ENCODE measurements at regions not wholly inside any gene's neighbourhood (a gene's known extent, or its start where the extent isn't known, plus 50 kb on each side); places are given as distances from the start of the nearest gene placed in this dataset.

DNA sequence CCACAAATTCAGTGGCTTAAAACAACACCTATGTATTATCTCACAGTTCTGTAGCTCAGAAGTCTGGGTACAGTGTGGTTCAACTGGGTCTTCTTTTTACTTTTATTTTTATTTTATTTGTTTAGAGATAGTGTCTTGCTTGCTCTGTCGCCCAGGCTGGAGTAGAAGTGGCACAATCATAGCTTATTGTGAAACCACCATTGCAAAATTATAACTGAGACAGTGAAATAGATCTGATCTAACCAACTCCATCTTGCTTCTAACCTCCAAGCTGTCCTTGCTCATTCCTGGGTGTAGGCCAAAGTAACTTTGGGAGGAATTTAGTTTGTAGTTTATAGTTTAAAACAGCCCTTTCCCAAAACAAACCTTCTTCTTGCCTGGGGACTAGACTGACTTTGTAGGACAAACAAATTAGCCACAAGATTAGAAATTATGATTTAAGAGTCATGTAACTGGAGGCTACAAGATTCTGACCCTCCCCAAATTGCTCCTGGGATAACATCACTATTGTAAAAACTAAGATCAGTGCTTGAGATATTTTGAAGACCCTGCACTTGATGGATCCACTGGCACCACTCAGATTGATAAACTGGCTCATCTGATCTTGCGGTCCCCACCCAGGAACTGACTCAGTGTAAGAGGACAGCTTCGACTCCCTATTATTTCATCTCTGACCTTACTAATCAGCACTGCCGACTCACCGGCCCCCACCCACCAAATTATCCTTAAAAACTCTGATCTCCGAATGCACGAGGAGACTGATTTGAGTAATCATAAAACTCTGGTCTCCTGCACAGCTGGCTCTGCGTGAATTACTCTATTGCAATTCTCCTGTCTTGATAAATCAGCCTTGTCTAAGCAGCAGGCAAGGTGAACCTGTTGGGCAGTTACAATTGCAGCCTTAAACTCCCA, 193.4 kb upstream of the CDYL start:
- DNase-seq: no peak

DNA sequence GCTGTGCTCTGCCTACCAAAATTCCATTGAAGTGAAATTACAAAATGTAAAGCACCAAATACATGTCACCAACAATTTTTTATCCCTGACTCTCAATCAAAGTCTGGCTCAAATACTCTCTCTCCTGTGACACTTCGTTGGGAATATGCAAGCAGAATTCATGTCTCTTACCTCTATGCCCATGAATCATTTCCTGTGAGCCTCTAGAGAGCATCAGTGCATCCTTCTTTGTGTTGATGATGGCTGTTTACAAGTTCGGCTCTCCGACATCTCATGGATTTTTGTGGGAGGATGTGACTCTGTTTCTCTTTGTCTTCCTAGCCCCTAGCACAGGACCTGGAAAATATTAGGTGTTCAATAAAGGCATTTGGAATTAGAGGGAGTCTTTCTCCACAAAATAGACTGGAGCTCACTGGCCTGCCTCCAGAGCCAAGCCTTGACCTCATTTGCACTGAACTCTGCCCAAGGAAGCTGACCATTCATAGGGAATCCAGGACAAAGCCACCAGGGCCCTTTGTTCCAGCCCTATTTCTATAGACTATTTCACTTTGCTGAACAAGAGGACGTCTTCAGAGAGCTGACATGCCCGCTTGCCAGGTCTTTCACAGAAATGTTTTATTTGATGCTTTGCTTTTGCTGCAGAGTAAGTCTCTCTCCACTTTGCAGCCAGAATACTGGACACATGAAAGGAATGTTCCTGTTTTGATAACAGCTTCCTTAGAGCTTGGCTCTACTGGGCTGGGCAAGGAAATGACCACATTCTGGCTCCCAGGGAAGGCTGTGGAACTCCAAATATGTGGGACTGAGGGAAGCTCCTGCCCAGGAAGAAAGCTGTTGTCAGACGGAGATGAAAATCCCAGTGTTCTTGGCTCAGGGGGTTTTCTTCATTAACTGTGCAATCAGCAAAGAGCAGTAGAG, 194.5 kb upstream of the CDYL start:
- no peak for DNase-seq

DNA sequence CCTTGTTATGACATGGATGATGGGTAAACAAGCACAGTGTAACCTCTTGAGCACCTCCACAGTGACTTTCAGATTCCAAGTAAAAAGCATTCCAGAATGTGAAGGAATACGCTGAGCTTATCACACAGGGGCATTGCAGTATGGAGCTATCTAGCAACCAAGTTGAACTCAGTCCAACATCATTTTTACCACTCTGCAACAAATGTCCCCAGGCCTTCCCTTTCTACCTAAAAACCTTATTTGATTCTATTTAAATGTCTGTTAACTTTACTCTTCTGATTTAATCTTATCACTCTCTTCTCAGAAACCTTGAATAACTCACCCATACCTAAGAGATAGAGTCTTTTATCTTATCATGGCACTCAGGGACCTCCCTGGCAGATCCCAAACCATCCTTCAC, 195.8 kb upstream of the CDYL start:
- DNase-seq: no peak

DNA sequence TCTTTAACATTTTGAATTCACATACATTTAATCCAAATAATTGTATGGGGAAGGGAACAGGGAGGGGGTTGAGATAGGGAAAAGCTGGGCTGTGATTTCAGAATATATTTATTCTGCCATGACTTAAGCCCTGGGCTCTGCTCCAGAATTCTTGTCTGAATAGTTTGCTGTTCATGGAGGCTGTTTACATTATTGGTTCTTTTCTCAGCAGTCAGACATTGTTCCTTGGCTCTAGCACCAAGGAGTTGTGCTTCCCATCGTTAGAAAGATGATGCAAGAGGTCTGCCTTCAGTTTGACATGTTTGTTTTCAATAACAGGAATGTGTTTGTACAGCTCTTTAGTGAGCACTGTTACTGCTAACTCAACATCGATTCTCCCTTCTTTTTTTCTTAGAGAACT, 198.8 kb upstream of the CDYL start:
- no peak for DNase-seq

DNA sequence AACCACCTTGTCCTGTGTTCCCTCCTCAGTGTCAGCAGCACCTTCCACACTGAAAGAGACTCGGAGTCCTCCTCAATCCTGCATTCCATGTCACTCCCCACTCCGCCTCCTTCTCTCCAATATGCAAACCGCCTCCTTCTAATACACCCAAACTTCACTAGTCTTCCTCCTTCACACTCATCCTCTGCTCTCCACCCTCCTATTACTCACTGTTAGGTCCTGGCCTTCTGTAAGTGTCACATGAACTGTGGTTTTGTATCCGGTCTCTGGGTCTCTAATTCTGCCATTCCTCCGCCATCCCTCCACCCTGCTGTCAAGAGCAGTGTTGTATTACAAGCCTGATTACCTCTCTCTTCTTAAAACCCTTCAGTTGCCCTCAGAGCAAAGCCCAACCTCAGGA, 200.5 kb upstream of the CDYL start:
- DNase-seq: no peak

DNA sequence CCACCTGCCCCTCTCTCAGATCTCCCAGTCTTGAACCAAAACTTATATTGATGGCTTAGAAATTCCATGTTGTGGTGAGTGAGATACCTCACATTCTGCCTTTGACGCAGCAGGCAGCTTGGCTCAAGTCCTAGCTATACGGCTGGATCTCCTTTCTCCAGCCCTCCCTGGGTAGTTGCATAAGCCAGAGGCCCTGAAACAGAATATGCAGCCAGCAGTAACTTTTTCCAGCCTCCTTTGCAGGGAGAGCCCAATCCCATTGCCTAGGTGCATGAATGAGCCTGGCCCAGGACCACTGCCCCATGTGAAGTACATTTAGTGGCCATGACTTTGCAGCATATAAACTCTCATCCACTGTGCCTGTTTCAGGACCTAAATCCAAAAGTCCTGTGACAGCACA, 202.2 kb upstream of the CDYL start:
- no peak for DNase-seq

DNA sequence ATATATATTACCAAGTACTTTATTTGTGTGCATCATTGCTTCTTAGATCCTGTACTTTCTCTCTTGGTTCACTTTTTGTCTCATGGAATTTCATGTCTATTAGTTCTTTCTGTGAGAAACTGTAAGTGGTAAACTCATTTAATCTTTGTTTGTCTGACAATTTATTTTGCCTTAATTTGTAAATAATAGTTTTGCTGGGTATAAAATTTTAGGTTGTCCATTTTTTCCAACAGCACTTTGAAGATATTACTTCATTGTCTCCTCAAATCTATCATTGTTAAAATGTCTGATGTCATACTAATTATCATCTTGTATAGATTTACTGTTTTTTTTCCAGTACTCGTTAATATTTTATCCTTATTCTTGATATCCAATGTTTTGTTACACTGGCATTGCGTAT, 205.2 kb upstream of the CDYL start:
- no peak for DNase-seq

DNA sequence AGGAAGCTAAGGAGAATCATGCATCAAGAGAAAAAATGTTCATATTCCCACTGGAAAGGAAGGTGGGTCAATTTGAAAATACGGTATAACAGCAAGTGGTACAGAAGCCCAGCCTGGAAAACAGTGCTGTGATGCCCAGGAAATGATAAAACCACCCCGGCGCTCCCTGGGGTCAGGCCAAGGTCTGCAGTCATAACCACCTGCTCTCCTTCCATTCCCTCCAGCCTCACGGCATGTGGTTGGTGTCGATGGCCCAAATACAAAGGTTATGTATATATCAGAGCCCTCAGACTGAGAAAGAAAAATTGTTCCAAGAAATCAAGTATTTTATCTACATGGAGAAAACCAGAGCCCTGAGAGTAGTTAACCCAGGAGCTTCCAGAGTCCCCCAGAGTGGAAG, 208.1 kb upstream of the CDYL start:
- no peak for DNase-seq

DNA sequence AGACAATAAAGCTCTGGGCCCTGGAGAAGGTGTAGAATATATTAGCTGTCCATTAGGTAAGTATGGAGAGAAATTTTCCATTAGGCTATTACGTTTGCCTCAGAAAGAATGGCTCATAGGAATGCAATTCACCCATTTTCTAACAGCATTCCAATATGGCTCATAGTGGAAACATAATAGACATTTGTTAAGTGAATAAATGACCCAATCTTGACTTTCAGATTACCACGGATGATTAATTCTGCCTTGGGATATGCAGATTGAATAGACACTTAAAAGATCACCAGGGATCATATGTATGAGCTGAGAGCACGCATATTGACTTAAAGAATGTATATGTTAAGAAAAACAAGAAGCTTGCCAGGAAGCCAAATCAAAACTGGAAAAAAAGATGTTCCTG, 209.1 kb upstream of the CDYL start:
- no peak for DNase-seq

DNA sequence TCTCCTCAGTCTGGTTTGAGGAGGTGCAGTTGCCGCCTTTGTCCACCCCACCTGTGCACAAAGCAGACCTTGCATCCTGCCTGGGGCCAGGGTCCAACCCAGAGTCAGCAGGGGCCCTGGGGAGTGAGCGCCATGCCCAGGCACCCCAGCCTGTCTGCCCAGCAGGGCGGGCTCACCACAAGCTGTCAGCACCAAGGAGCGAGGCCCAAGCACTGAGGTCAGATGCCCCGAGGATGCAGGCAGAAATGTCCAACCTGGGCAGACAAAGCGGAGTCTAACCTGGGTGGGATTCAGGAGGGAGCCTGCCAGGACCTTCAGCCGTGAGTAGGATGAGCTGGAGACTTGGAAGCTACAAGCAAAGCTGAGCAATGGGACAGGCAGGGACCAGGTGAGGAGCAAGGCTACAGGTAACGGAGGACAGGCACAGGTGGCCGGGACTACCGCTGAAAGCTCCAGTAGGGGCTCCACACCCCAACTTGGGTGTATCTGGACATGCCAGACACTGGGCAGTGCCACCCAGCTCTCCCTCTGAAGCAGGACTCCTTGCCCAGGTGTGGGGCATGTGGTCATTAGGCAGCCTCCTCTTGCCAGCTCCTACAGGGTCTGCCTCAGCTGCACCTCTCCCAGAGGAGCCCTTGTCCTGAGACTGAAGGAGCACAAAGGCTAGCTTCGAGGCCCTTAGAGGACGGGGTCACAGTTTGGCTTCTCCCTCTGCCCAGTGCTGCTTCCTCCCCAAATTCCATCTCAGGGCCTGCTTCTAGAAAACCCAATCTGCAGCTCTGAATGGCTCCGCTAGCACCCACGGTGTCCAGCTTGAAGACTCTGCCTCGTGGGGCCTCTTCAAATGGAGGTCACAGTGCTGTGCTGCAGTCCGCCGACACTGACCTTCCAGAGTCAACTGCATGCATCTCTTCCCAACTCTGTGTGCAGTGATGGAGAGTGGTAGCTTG, 210.6 kb upstream of the CDYL start:
- no peak for DNase-seq

DNA sequence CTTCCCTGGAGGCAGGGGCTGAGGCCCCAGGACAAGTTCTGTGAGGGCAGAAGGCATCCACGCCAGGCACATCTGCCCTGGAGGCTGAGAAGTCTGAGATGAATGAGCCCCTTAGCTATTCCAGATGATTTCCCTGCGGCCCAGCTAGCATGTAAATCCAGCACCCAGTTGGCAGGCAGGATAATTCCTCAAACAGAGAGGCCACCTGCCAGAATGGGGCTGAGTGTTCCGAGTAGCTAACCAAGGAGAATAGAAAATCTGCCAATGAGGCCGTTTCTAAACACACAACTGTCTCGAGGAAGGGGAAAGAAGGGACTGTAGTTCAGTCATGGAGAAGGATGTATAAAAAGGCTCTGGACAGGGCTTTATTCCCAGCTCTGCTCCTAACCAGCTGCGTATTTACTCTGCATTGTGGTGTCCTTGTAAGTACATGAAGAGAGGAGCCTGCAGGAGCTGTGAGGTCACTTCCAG, 211.4 kb upstream of the CDYL start:
- DNase-seq: no peak

DNA sequence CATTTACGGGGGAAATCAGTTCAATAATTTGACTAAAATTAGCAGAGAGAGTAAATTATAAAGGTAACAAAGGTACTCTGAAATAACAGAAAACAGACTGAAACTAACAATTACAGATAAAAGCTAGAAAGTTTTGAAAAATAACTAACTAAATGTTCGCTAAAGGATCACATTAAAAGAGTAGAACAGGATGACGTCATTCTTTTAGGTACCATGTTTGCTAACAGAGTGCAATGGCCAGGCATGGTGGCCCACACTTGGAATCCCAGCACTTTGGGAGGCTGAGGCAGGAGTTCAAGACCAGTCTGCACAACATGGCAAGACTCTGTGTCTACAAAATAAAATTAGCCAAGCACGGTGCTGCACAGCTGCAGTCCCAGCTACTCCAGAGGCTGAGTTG, 212.3 kb upstream of the CDYL start:
- DNase-seq: no peak

DNA sequence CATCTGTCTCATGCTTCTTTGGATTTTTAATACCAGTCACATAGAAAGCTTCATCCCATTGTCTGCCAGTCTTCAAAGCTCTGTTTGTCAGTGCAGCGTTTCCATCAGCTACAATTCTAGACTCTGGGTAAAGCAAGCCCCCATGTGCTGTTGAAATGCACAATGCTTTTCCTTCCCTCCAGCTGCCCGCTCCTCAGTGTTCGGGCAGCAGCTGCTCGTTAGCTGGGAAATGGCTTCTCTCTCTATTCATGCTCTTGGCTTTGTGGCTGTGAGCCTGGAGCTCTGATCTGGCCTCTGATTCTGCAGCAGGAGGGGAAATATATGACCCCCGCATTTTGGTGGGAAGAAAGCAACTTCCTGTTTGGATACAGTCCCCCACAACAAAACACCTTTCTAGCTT, 213.0 kb upstream of the CDYL start:
- DNase-seq: peak; percentile 11

DNA sequence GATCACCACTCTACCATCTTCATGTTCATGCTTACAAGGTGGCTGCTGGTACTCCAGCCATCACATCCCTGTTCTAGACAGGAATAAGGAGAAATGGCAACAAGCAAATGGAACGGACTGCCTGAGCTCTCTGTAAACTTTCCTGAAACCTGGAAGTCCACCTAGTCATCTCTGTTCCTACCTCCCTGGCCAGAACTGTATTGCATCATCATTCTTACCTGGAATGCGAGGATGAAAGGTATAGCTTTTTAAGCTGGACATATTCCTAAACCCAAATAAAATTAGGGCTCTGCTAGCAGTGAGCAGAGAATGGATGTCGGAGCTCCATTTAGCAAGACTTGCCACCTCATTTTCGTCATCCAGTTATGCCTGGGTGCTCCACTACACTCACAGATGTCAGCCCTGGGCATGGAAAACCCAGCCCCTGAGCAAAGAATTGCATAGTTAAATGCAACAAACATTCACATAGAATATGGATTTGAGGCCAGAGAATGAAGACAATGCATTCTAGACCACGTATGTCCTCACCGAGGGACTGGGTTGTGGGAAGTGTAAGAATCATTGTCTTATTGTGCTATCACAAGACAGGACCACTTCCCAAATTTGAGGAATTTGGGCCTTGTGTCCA, 214.3 kb upstream of the CDYL start:
- DNase-seq: no peak

DNA sequence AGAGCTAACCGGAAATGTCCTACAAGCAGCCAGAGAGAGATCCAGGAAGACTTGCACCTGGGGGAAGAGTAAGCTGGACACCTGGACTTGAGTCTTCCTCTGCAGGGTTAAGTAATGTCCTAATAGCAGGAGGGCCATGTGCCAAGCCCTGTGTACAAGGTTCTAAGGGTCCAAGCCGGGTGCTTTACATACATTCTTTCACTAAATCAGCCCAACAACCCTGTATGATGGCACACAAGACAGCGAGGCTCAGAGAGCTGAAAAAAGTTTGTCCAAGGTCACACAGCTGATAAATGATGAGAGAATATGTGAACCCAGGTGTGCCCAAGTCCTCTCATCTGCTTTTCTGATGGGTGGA, 215.1 kb upstream of the CDYL start:
- no peak for DNase-seq

DNA sequence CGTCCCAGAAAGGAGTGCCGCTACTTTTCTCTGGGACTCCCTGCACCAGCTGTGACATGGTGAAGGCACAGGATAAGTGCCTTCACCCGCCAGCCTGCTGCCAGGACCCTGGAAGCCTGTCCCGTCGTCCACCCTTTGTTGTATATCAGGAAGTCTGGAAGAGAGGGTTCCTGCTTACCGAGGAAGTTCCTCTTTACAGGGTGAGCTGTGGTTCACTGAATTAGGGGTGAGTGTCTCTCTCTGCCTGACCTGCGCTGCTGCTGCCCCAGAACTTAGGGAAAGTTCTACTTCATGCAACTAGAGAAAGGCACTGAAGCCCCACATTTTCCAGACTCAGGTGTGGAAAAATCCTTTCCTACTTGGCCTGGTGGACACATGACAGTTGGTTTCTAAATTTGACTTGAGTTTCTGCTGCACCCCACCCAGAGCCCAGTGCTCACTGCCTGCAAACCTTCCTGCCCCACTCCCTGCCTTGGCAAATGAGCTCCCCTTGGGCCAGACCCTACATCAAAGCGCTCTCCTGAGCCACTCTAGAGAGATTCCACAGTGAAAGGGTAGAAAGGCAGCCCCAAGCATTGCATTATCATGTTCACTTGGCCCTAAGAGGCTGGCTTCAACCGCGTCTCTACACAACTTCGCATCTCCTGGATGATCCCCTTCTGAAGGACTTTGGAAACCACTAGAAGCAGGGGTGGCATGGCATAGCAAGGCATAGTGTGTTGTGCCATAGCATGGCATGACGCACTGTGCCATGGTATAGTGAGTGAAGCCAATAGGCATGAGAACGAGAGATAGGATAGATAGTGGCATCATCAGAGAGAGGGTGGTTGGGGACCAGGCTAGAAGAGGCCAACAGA, 215.8 kb upstream of the CDYL start:
- DNase-seq: no peak

DNA sequence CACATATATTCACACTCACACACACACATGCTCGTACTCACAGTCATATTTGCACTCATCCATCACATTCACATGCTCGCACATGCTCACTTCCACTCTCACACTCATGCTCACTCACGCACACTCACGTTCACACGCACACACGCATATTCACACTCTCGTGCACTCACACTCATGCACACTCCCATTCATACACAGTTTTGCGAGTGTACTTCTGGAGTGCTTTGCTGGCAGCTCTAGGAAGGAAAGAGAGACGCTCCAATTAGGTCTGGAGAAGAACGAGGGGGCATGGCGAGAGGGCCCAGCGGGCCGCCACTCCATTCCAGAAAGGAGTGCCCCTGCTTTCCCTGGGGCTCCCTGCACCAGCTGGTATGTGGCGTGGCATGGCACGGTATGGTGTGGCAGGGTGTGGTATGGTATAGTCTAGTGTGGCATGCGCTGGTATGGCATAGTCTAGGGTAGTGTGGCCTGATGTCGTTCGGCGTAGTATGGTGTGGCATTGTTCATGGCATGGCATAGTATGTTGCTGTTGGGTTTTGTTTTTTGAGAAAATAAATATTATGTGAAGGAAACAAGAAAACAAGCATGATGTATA, 216.8 kb upstream of the CDYL start:
- DNase-seq: no peak

DNA sequence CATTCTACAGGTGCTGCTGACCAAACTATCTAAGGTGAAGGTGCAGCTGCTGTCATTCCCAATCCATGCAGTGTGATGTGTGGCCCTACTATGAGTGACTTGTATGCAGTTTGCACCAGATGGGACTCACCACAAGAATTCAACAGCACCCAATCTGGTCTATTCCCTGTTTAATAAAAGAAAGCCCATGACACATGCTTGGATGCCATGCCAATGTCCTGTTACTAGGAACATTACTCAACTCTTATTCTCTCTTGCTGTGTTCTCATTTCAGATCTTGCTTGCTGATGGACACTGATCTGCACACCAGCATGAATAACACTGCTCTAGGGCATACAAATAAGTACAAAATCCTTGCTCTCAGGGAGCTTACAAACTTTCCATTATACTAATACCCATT, 221.6 kb upstream of the CDYL start:
- no peak for DNase-seq

DNA sequence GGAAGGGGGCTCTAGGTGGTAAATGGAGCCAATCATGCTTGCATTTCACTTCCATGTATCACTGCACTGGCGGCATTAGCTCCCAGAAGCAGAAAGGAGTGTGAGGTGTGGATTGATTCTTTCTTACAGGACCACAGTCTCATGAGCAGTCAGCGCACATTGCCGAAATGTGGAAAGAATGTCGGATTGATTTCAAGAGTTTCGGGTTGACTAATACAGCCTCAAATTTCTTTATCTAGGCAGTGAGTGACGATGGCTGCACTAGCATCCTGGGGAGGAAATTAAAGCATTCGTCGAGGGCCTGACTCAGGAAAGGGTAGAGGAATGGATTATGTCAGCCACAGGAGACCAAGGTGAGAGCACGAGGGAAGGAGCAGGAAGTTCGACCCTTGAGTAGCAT, 222.8 kb upstream of the CDYL start:
- no peak for DNase-seq

DNA sequence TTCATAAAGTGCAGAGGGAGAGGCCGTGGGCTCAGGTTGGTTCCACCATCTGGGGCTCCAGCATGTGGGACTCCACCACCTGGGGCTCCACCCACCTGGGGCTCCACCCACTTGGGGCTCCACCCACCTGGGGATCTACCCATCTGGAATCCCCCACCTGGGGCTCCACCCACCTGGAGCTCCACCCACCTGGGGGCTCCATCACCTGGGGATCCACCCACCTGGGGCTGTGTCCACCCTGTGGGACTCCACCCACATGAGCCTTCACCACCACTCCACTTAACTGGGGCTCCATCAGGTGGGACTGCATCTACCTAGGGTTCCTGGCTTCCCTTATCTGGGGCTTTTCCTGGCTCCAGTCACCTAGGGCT, 226.0 kb upstream of the CDYL start:
- DNase-seq: no peak

Measured in NCI-H1694 treated with DMSO at 0.1 percent for 48 hours (cell line).